GM18502 (cell line): ENCODE measurements at regions not wholly inside any gene's neighbourhood (a gene's known extent, or its start where the extent isn't known, plus 50 kb on each side); places are given as distances from the start of the nearest gene placed in this dataset.
"Not testable (repeated sequence)": the region's sequence is repeated elsewhere in the genome, so short reads cannot be mapped to it uniquely, and the experiment has no call there.

Experiments used
- ATAC-seq: cut with Tn5 transposase; IDR thresholded peaks from one replicate; pipeline ENCODE4 v1.9.1; 2021; ENCODE audit warnings: mild to moderate bottlenecking; ENCODE audit not compliant: unreplicated experiment, poor library complexity

GRCh38 chr6:1163501-1163900 is 148.4 kb upstream of the FOXQ1 start:
- ATAC-seq = no peak

GRCh38 chr6:1162367-1163275 is 149.3 kb upstream of the FOXQ1 start:
- ATAC-seq = no peak

GRCh38 chr6:1156411-1156810 is 155.5 kb upstream of the FOXQ1 start:
- ATAC-seq = not testable (repeated sequence)

- no peak for ATAC-seq
These were observed 158.1 kb upstream of the FOXQ1 start for GRCh38 chr6:1153696-1154245.

GRCh38 chr6:1146500-1146899 is 165.4 kb upstream of the FOXQ1 start:
- ATAC-seq = no peak

GRCh38 chr6:1145768-1146218 is 166.1 kb upstream of the FOXQ1 start:
- no peak for ATAC-seq

GRCh38 chr6:1144842-1145767 is 166.8 kb upstream of the FOXQ1 start:
- no peak for ATAC-seq

- no peak for ATAC-seq
These were observed 168.2 kb upstream of the FOXQ1 start for GRCh38 chr6:1143655-1144054.

- ATAC-seq = no peak
These were observed 172.6 kb upstream of the FOXQ1 start for GRCh38 chr6:1139155-1139890.

GRCh38 chr6:1137849-1138248 is 174.0 kb upstream of the FOXQ1 start:
- no peak for ATAC-seq

- ATAC-seq = no peak
These were observed 175.1 kb upstream of the FOXQ1 start for GRCh38 chr6:1136827-1137226.

GRCh38 chr6:1136415-1136774 is 175.5 kb upstream of the FOXQ1 start:
- no peak for ATAC-seq

- ATAC-seq = no peak
These were observed 176.0 kb upstream of the FOXQ1 start for GRCh38 chr6:1135726-1136414.

GRCh38 chr6:1131285-1132079 is 180.4 kb upstream of the FOXQ1 start:
- ATAC-seq = no peak

GRCh38 chr6:1130709-1131108 is 181.2 kb upstream of the FOXQ1 start:
- no peak for ATAC-seq

- ATAC-seq = no peak
These were observed 182.8 kb upstream of the FOXQ1 start for GRCh38 chr6:1129131-1129530.

GRCh38 chr6:1127597-1128288 is 184.2 kb upstream of the FOXQ1 start:
- ATAC-seq = no peak

- ATAC-seq = no peak
These were observed 184.8 kb upstream of the FOXQ1 start for GRCh38 chr6:1127129-1127528.
